Right cardiac atrium (tissue), 5 donors: ENCODE measurements at regions not wholly inside any gene's neighbourhood (a gene's known extent, or its start where the extent isn't known, plus 50 kb on each side); places are given as distances from the start of the nearest gene placed in this dataset.
"Not testable (repeated sequence)": the region's sequence is repeated elsewhere in the genome, so short reads cannot be mapped to it uniquely, and the experiment has no call there.

Source experiments
- ATAC-seq, 2 donors: fragments of 200-7000 bp; cut with Tn5 transposase; one replicate each; pipeline versions ENCODE4 v1.8.0 to v1.9.1; 2020; ENCODE audit warnings: moderate library complexity in 2 of 2, mild to moderate bottlenecking in 1 of 2
- DNase-seq, 3 donors: peaks; one replicate each; pipeline ENCODE4 v3.0.0-alpha.2; 2020
- H3K27ac ChIP-seq: one replicate; pipeline ENCODE4 v1.5.1; 2013; ENCODE audit warnings: mild to moderate bottlenecking, low read length, control low read depth, moderate library complexity
- H3K27me3 ChIP-seq: one replicate; pipeline ENCODE4 v1.6.1; 2013; ENCODE audit not compliant: control insufficient read depth, insufficient read depth
- H3K4me1 ChIP-seq: one replicate; pipeline ENCODE4 v1.6.1; 2013; ENCODE audit warnings: low read length; ENCODE audit not compliant: control insufficient read depth, insufficient read depth
- H3K4me3 ChIP-seq: one replicate; pipeline ENCODE4 v1.5.1; 2013; ENCODE audit warnings: low read length, control low read depth
- H3K9me3 ChIP-seq: one replicate; pipeline ENCODE4 v1.6.1; 2013; ENCODE audit warnings: low read length; ENCODE audit not compliant: control insufficient read depth
- WGBS: extraction: QIAGEN DNeasy Blood & Tissue Kit; methylation state at CpG from one replicate; pipeline ENCODE4 v1.1.7; 2013; 5-methylcytosine and 5-hydroxymethylcytosine counted together
- intact Hi-C, 4 donors: fragments of 100-400 bp; cut with DNase I; formaldehyde crosslinking; loops; one replicate each; pipeline versions ENCODE4 v1.11.0 to v1.14.0; 2022 to 2023
- donor health status: healthy with polysubstance abuse.
- donor health status: DM: no; HTN: yes; CAD: no.
- donor health status: DM: no; HTN: no; CAD: no.
- donor health status: DM: no; HTN: yes; CAD: no; lungs with severe emphysema.
- donor health status: DM: yes; HTN: yes; CAD: no.

GRCh38 chr20:59482351-59483187 lies 121.8 kb upstream of the PHACTR3 start:
- ATAC-seq (no peak), DNase-seq (no peak)
- intact Hi-C loops, result no loop called here
- WGBS, result 77% methylated on average over 17 of the region's 17 CpGs
- H3K27ac ChIP-seq, result no peak overlapping the region
- no peaks in the 10 kb centered on the region for H3K27me3 ChIP-seq
- H3K9me3 ChIP-seq, result no peaks in the 10 kb centered on the region
- no peaks in the 10 kb centered on the region for H3K4me1 ChIP-seq
- no peak overlapping the region for H3K4me3 ChIP-seq

- H3K27me3 ChIP-seq, result no peaks in the 10 kb centered on the region
- DNase-seq (no peak), ATAC-seq (no peak)
- no peaks in the 10 kb centered on the region for H3K9me3 ChIP-seq
- intact Hi-C loops, result no loop called here
- no peaks in the 10 kb centered on the region for H3K4me1 ChIP-seq
- no peak overlapping the region for H3K4me3 ChIP-seq
- WGBS, result 87% methylated on average over 5 of the region's 5 CpGs
- H3K27ac ChIP-seq, result no peak overlapping the region
Observed at GRCh38 chr20:59483481-59483880, 120.9 kb upstream of the PHACTR3 start.

GRCh38 chr20:59484228-59484627 lies 120.1 kb upstream of the PHACTR3 start:
- Histone ChIP-seq H3K4me3 (no peak overlapping the region), H3K27me3 (no peaks in the 10 kb centered on the region), H3K9me3 (no peaks in the 10 kb centered on the region), H3K27ac (no peak overlapping the region), H3K4me1 (no peaks in the 10 kb centered on the region)
- no peak for DNase-seq
- no peak for ATAC-seq
- 73% methylated on average over 6 of the region's 6 CpGs for WGBS
- intact Hi-C loops, result no loop called here

GRCh38 chr20:59485576-59486454 lies 118.5 kb upstream of the PHACTR3 start:
- no peaks in the 10 kb centered on the region for H3K27me3 ChIP-seq
- H3K27ac ChIP-seq, result no peak overlapping the region
- 92% methylated on average over 8 of the region's 8 CpGs for WGBS
- H3K9me3 ChIP-seq, result no peaks in the 10 kb centered on the region
- ATAC-seq (no peak), DNase-seq (no peak)
- intact Hi-C loops, result no loop called here
- H3K4me1 ChIP-seq, result no peaks in the 10 kb centered on the region
- no peak overlapping the region for H3K4me3 ChIP-seq

- ATAC-seq, DNase-seq, H3K4me3 ChIP-seq, H3K9me3 ChIP-seq, intact Hi-C loops, H3K4me1 ChIP-seq, H3K27me3 ChIP-seq, H3K27ac ChIP-seq: not testable (repeated sequence)
- WGBS, result 73% methylated on average over 6 of the region's 6 CpGs
Observed at GRCh38 chr20:59488459-59488858, 115.9 kb upstream of the PHACTR3 start.

GRCh38 chr20:59490196-59491004 lies 113.9 kb upstream of the PHACTR3 start:
- H3K27ac ChIP-seq, DNase-seq, H3K4me3 ChIP-seq, intact Hi-C loops, H3K4me1 ChIP-seq, H3K9me3 ChIP-seq, H3K27me3 ChIP-seq, ATAC-seq: not testable (repeated sequence)
- 85% methylated on average over 18 of the region's 18 CpGs for WGBS

GRCh38 chr20:59491884-59492283 lies 112.5 kb upstream of the PHACTR3 start:
- 87% methylated on average over 6 of the region's 6 CpGs for WGBS
- intact Hi-C loops, result no loop called here
- H3K27ac ChIP-seq, result no peak overlapping the region
- no peak overlapping the region for H3K4me3 ChIP-seq
- no peaks in the 10 kb centered on the region for H3K27me3 ChIP-seq
- H3K9me3 ChIP-seq, result no peaks in the 10 kb centered on the region
- no peaks in the 10 kb centered on the region for H3K4me1 ChIP-seq
- DNase-seq, result no peak
- no peak for ATAC-seq

- no peaks in the 10 kb centered on the region for H3K27me3 ChIP-seq
- no peak overlapping the region for H3K27ac ChIP-seq
- H3K4me1 ChIP-seq, result no peaks in the 10 kb centered on the region
- DNase-seq (no peak), ATAC-seq (no peak)
- intact Hi-C loops, result no loop called here
- 86% methylated on average over 5 of the region's 5 CpGs for WGBS
- no peak overlapping the region for H3K4me3 ChIP-seq
- H3K9me3 ChIP-seq, result no peaks in the 10 kb centered on the region
Observed at GRCh38 chr20:59493926-59494325, 110.4 kb upstream of the PHACTR3 start.

GRCh38 chr20:59495166-59495565 lies 109.2 kb upstream of the PHACTR3 start:
- WGBS, result 76% methylated on average over 8 of the region's 8 CpGs
- intact Hi-C loops, result no loop called here
- H3K27me3 ChIP-seq, result no peaks in the 10 kb centered on the region

GRCh38 chr20:59495894-59496510 lies 108.3 kb upstream of the PHACTR3 start:
- intact Hi-C loops, result no loop called here
- Histone ChIP-seq H3K27me3 (no peaks in the 10 kb centered on the region), H3K4me1 (no peaks in the 10 kb centered on the region), H3K9me3 (no peaks in the 10 kb centered on the region), H3K27ac (no peak overlapping the region), H3K4me3 (no peak overlapping the region)
- DNase-seq, result peak; percentile 68 to 86 (median 83)
- peak; percentile 62 to 63 for ATAC-seq
- 10% methylated on average over 12 of the region's 12 CpGs for WGBS

More at GRCh38 chr20:59495166-59495565, 109.2 kb upstream of the PHACTR3 start:
- Histone ChIP-seq H3K27ac (no peak overlapping the region), H3K9me3 (no peaks in the 10 kb centered on the region), H3K4me1 (no peaks in the 10 kb centered on the region), H3K4me3 (no peak overlapping the region)
- DNase-seq (no peak), ATAC-seq (no peak)
